ENCODE measurements at regions not wholly inside any gene's neighbourhood (a gene's known extent, or its start where the extent isn't known, plus 50 kb on each side); places are given as distances from the start of the nearest gene placed in this dataset.

DNA sequence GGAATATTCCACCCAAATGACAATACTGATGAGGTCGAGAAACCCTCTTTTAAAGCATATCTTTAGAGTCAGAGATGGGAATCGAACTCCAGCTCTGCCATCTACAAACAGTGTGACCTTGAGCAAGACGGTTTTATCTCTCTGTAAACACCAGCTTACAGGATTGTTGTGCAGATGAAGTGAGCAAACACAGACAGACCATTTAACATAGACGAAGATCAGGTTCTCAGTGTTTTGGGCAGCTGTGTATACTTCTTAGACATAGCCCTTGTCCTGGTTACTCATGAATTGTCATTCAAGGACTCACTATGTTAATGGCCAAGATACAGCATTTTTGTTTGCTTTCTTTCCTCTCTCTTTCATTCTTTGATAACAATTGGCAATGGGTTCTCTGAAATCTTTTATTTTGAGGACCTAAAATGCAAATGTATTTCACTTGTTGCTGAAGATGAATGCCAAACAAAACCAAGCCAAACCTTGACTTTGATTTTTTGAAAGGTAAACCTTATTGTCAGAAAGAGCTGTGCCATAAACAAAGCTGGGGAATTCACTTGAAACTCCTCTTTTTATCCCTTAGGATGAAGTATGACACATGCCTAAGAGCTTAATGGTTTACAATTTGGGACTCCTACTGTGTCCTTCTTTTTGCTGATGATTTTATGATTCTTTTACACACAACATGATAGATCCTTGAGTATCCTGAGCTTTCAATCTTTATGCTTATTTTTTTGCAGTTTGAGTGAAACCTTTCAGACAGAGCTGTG is 250.0 kb upstream of the PDZRN3 start:
- Mint-ChIP-seq H3K36me3 (ENCODE audit: insufficient read depth) (no peaks in the 10 kb centered on the region), H3K27ac (no peak overlapping the region), H3K9me3 (peaks cover 8 to 17% of the 10 kb centered on the region in 2 donors), H3K27me3 (no peaks in the 10 kb centered on the region), H3K4me1 (ENCODE audit: low read depth in 2 of 2) (no peaks in the 10 kb centered on the region), H3K4me3 (no peak overlapping the region)
- DNase-seq: no peak
- no peak for ATAC-seq (replicated peaks)

DNA sequence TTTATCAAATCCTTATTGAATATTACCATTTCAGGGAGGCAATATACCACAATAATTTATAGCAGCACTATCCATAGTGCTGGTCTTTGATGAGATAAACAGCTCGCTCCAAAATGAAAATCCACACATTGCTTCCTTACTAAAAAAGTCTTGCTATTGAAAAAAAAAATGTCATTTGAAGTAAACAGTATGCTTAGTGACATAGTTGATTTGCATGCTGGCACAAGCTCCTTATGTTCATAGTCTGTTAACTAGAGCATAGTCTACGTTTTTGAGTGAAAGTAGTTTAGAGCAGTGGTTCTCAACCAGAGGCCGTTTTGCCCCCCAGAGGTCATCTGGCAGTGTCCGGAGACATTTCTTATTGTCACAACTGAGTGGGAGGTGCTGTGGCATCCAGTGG is 249.4 kb upstream of the PDZRN3 start:
- H3K36me3 Mint-ChIP-seq (ENCODE audit: insufficient read depth): no peaks in the 10 kb centered on the region
- H3K9me3 Mint-ChIP-seq: peaks cover 9 to 15% of the 10 kb centered on the region in 2 donors

GRCh38 chr3:73868688-73869315 is 244.1 kb upstream of the PDZRN3 start:
- no peak overlapping the region for H3K4me3 Mint-ChIP-seq
- H3K4me1 Mint-ChIP-seq (ENCODE audit: low read depth in 2 of 2): no peaks in the 10 kb centered on the region
- H3K27ac Mint-ChIP-seq: no peak overlapping the region
- peaks cover 7 to 12% of the 10 kb centered on the region in 2 donors for H3K9me3 Mint-ChIP-seq
- no peaks in the 10 kb centered on the region for H3K27me3 Mint-ChIP-seq
- ATAC-seq (replicated peaks): no peak
- no peak for DNase-seq
- no peaks in the 10 kb centered on the region for H3K36me3 Mint-ChIP-seq (ENCODE audit: insufficient read depth)

More for the DNA sequence above, 249.4 kb upstream of the PDZRN3 start:
- DNase-seq: no peak
- no peak overlapping the region for H3K27ac Mint-ChIP-seq
- no peaks in the 10 kb centered on the region for H3K27me3 Mint-ChIP-seq
- no peak for ATAC-seq (replicated peaks)
- H3K4me3 Mint-ChIP-seq: no peak overlapping the region
- no peaks in the 10 kb centered on the region for H3K4me1 Mint-ChIP-seq (ENCODE audit: low read depth in 2 of 2)

DNA sequence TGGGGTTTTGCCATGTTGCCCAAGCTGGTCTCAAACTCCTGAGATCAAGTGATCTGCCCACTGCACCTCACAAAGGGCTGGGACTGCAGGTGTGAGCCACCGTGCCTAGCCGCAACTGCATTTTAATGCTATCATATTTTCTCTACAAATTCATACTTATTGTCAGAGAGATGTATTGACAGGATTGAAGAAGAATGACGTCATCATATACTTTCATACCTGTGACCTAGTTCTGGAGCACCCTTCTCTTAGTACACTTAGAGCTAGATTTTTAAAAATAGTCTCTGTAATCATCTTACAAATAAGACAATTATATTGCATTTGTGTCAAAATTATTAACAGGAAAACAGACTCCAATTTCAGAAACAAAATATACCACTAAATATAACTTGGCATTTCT is 242.8 kb upstream of the PDZRN3 start:
- Mint-ChIP-seq H3K4me1 (ENCODE audit: low read depth in 2 of 2) (no peaks in the 10 kb centered on the region), H3K36me3 (ENCODE audit: insufficient read depth) (no peaks in the 10 kb centered on the region), H3K27ac (no peak overlapping the region), H3K4me3 (no peak overlapping the region), H3K27me3 (no peaks in the 10 kb centered on the region), H3K9me3 (peaks cover 7 to 11% of the 10 kb centered on the region in 2 donors)
- DNase-seq (no peak), ATAC-seq (replicated peaks) (no peak)

DNA sequence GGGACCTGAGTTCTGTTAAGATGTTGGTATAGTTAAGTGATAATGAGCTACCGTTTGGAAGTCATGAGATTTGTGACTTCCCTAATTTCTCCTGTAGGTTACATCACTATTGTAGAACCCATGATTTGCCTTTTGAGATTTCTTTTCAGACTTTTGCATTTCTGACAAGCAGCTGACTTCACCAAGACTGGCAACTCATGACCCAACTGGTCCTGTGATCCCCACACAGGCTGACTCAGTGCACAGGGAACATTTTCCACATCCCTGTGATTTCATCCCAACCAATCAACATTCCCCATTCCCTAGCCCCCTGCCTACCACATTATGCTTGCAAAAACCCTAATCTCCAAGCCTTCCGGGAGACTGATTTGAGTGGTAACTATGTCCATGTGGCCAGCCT is 242.1 kb upstream of the PDZRN3 start:
- DNase-seq (no peak), ATAC-seq (replicated peaks) (no peak)
- H3K4me1 Mint-ChIP-seq (ENCODE audit: low read depth in 2 of 2): no peaks in the 10 kb centered on the region
- H3K36me3 Mint-ChIP-seq (ENCODE audit: insufficient read depth): no peaks in the 10 kb centered on the region
- H3K4me3 Mint-ChIP-seq: no peak overlapping the region
- no peaks in the 10 kb centered on the region for H3K27me3 Mint-ChIP-seq
- peaks cover 9 to 11% of the 10 kb centered on the region in 2 donors for H3K9me3 Mint-ChIP-seq
- H3K27ac Mint-ChIP-seq: no peak overlapping the region

GRCh38 chr3:73863546-73864079 is 238.9 kb upstream of the PDZRN3 start:
- ATAC-seq (replicated peaks) (no peak), DNase-seq (no peak)
- peaks cover 7 to 8% of the 10 kb centered on the region in 2 donors for H3K9me3 Mint-ChIP-seq
- no peak overlapping the region for H3K4me3 Mint-ChIP-seq
- H3K27ac Mint-ChIP-seq: no peak overlapping the region
- no peaks in the 10 kb centered on the region for H3K27me3 Mint-ChIP-seq
- H3K36me3 Mint-ChIP-seq (ENCODE audit: insufficient read depth): no peaks in the 10 kb centered on the region
- H3K4me1 Mint-ChIP-seq (ENCODE audit: low read depth in 2 of 2): no peaks in the 10 kb centered on the region

- ATAC-seq (replicated peaks) (no peak), DNase-seq (no peak)
- no peaks in the 10 kb centered on the region for H3K27me3 Mint-ChIP-seq
- H3K4me3 Mint-ChIP-seq: no peak overlapping the region
- H3K4me1 Mint-ChIP-seq (ENCODE audit: low read depth in 2 of 2): no peaks in the 10 kb centered on the region
- H3K9me3 Mint-ChIP-seq: peaks cover 8 to 9% of the 10 kb centered on the region in 2 donors
- no peak overlapping the region for H3K27ac Mint-ChIP-seq
- no peaks in the 10 kb centered on the region for H3K36me3 Mint-ChIP-seq (ENCODE audit: insufficient read depth)
These were observed 231.1 kb upstream of the PDZRN3 start for GRCh38 chr3:73855813-73856212.

DNA sequence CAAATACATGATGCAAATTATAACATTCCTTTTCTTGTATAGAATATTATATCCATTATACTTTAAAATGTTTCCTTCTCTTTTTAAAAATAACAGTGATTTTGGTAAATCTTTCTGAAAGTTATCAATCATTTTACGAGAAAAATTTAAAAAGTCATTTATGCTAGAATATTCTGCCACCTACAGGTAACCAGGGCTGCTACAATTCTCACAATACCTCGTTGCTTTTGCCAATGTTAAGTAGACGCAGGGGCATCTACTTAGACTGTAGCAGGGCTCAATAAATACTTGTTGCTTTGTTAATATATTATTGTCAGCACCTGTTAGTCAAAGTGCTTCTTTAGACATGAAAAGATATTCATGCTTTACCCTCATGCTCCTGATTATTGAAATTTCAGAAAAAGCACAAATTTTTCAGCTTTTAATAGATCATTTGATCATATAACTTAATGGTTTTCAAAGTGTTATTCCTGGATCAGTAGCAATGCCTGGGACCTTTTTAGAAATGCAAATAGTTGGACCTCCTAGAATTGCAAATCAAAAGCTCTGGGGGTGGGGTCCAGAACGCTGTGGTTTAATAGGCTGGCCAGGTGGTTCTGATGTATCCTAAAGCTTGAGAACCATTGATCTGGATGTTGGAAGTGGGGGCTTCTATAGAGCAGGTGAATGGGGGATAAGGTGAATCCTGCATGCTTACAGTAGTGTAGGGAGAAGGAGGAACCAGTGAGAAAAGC is 223.6 kb upstream of the PDZRN3 start:
- no peaks in the 10 kb centered on the region for H3K36me3 Mint-ChIP-seq (ENCODE audit: insufficient read depth)
- no peak overlapping the region for H3K27ac Mint-ChIP-seq
- DNase-seq (no peak), ATAC-seq (replicated peaks) (no peak)
- H3K9me3 Mint-ChIP-seq: peaks cover 8 to 12% of the 10 kb centered on the region in 2 donors
- H3K4me1 Mint-ChIP-seq (ENCODE audit: low read depth in 2 of 2): no peaks in the 10 kb centered on the region
- no peaks in the 10 kb centered on the region for H3K27me3 Mint-ChIP-seq
- H3K4me3 Mint-ChIP-seq: no peak overlapping the region

GRCh38 chr3:73846951-73847350 is 222.2 kb upstream of the PDZRN3 start:
- DNase-seq (no peak), ATAC-seq (replicated peaks) (no peak)
- Mint-ChIP-seq H3K9me3 (peaks cover 8 to 14% of the 10 kb centered on the region in 2 donors), H3K36me3 (ENCODE audit: insufficient read depth) (no peaks in the 10 kb centered on the region), H3K4me3 (no peak overlapping the region), H3K27ac (no peak overlapping the region), H3K4me1 (ENCODE audit: low read depth in 2 of 2) (no peaks in the 10 kb centered on the region), H3K27me3 (no peaks in the 10 kb centered on the region)

GRCh38 chr3:73839032-73839431 is 214.3 kb upstream of the PDZRN3 start:
- H3K9me3 Mint-ChIP-seq: peaks cover 8 to 16% of the 10 kb centered on the region in 2 donors
- no peaks in the 10 kb centered on the region for H3K4me1 Mint-ChIP-seq (ENCODE audit: low read depth in 2 of 2)
- no peak overlapping the region for H3K27ac Mint-ChIP-seq
- ATAC-seq (replicated peaks) (no peak), DNase-seq (no peak)
- no peaks in the 10 kb centered on the region for H3K27me3 Mint-ChIP-seq
- no peaks in the 10 kb centered on the region for H3K36me3 Mint-ChIP-seq (ENCODE audit: insufficient read depth)
- H3K4me3 Mint-ChIP-seq: no peak overlapping the region

GRCh38 chr3:73835945-73836344 is 211.2 kb upstream of the PDZRN3 start:
- Mint-ChIP-seq H3K27me3 (no peaks in the 10 kb centered on the region), H3K9me3 (peaks cover 7 to 11% of the 10 kb centered on the region in 2 donors), H3K4me1 (ENCODE audit: low read depth in 2 of 2) (no peaks in the 10 kb centered on the region), H3K4me3 (no peak overlapping the region), H3K36me3 (ENCODE audit: insufficient read depth) (no peaks in the 10 kb centered on the region), H3K27ac (no peak overlapping the region)
- DNase-seq (no peak), ATAC-seq (replicated peaks) (no peak)

GRCh38 chr3:73832426-73832825 is 207.7 kb upstream of the PDZRN3 start:
- Mint-ChIP-seq H3K27ac (no peak overlapping the region), H3K27me3 (no peaks in the 10 kb centered on the region), H3K36me3 (ENCODE audit: insufficient read depth) (no peaks in the 10 kb centered on the region), H3K4me3 (no peak overlapping the region), H3K9me3 (peaks cover 11 to 21% of the 10 kb centered on the region in 2 donors), H3K4me1 (ENCODE audit: low read depth in 2 of 2) (no peaks in the 10 kb centered on the region)
- ATAC-seq (replicated peaks) (no peak), DNase-seq (no peak)

GRCh38 chr3:73828348-73828747 is 203.6 kb upstream of the PDZRN3 start:
- ATAC-seq (replicated peaks) (no peak), DNase-seq (no peak)
- Mint-ChIP-seq H3K4me3 (no peak overlapping the region), H3K36me3 (ENCODE audit: insufficient read depth) (no peaks in the 10 kb centered on the region), H3K9me3 (peaks cover 7 to 20% of the 10 kb centered on the region in 2 donors), H3K27ac (no peak overlapping the region), H3K27me3 (no peaks in the 10 kb centered on the region), H3K4me1 (ENCODE audit: low read depth in 2 of 2) (no peaks in the 10 kb centered on the region)

All from effector memory CD8-positive, alpha-beta T cell (primary cell).